Neuron (in vitro differentiated cells): ENCODE measurements at regions not wholly inside any gene's neighbourhood (a gene's known extent, or its start where the extent isn't known, plus 50 kb on each side); places are given as distances from the start of the nearest gene placed in this dataset.
"Not testable (repeated sequence)": the region's sequence is repeated elsewhere in the genome, so short reads cannot be mapped to it uniquely, and the experiment has no call there.

Experiments used
- H2AFZ ChIP-seq: one replicate; pipeline ENCODE4 v1.6.1; 2013; ENCODE audit warnings: low read depth, mild to moderate bottlenecking, inconsistent platforms, low read length, moderate library complexity
- H3K27me3 ChIP-seq: one replicate; pipeline ENCODE4 v1.6.1; 2013; ENCODE audit warnings: low read length; ENCODE audit not compliant: insufficient read depth
- H3K36me3 ChIP-seq: one replicate; pipeline ENCODE4 v1.6.1; 2013; ENCODE audit warnings: low read length; ENCODE audit not compliant: insufficient read depth
- H3K4me1 ChIP-seq: one replicate; pipeline ENCODE4 v1.6.1; 2013; ENCODE audit warnings: low read length; ENCODE audit not compliant: insufficient read depth
- H3K4me3 ChIP-seq: 2 replicates; pipeline ENCODE4 v1.5.1; 2013; ENCODE audit warnings: mild to moderate bottlenecking, low read length, moderate library complexity
- H3K9me3 ChIP-seq: one replicate; pipeline ENCODE4 v1.6.1; 2013; ENCODE audit warnings: low read length

DNA sequence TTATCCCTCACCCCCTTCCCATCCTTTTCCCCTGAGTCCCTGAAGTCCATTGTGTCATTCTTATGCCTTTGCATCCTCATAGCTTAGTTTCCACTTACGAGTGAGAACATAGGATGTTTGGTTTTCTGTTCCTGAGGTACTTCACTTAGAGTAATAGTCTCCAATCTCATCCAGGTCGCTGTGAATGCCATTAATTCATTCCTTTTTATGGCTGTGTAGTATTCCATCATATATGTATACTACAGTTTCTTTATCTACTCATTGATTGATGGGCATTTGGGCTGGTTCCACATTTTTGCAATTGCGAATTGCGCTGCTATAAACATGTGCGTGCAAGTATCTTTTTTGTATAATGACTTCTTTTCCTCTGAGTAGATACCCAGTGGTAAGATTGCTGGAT is 172.1 kb downstream of the URI1 start:
- H2AFZ ChIP-seq, H3K4me1 ChIP-seq, H3K36me3 ChIP-seq, H3K4me3 ChIP-seq, H3K27me3 ChIP-seq, H3K9me3 ChIP-seq: not testable (repeated sequence)

DNA sequence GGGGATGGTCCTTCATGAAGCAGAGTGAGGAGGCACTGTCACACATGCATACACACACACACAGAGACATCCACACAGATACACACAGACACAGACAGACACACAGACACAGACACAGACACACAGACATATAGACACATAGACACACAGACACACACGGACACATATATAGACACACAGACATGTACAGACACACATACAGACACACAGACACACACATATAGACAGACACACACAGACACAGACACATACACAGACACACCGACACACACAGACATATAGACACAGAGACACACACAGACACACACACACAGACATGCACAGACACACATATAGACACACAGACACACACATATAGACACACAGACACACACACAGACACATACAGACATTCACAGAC is 173.9 kb downstream of the URI1 start:
- Histone ChIP-seq H3K27me3 (peaks cover 3% of the 10 kb centered on the region), H3K4me1 (no peaks in the 10 kb centered on the region)

DNA sequence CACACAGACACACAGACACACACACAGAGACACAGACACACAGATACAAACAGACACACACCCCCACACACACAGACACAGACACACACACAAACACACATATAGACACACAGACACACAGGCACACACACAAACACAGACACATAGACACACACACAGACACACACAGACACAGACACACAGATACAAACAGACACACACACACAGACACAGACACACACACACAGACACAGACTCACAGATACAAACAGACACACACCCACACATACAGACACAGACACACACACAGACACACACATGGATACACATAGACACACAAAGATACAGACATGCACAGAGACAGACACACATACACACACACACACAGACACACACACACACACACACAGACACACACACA is 174.5 kb downstream of the URI1 start:
- H2AFZ ChIP-seq = no peak overlapping the region
- H3K9me3 ChIP-seq = no peaks in the 10 kb centered on the region
- H3K36me3 ChIP-seq = no peaks in the 10 kb centered on the region
- H3K4me3 ChIP-seq = no peak overlapping the region
- H3K4me1 ChIP-seq = no peaks in the 10 kb centered on the region
- H3K27me3 ChIP-seq = peaks cover 1% of the 10 kb centered on the region

More for the DNA sequence above, 173.9 kb downstream of the URI1 start:
- Histone ChIP-seq H3K36me3 (no peaks in the 10 kb centered on the region), H2AFZ (no peak overlapping the region), H3K9me3 (no peaks in the 10 kb centered on the region), H3K4me3 (no peak overlapping the region)

DNA sequence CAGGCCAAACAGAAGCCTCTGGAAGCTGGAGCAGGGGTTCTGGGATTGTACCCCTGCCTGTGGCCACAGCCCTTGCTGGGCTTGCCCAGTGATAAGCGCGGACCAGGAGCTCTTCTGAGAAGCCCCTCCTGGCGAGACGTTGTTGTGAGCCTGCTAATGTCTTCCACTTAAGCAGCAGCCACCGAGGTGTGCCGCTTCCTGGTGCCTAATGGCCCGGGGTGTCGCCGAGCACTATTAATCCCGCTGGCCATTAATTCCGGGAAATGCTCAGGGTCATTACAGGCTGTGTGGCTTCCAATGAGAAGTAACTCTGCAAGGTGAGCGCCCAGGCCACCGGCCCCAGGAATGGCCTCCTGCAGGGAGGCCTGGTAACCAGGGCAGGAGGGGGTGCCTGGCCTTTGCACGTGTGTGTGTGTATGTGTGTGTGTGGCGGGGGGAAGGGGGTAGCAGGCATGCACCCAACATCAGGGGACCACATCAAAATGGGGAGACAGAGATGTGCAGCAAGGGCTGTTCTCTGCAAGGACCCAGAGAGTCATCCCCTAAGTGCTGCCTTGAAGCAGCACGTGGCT is 175.0 kb downstream of the URI1 start:
- Histone ChIP-seq H3K9me3 (no peaks in the 10 kb centered on the region), H2AFZ (no peak overlapping the region), H3K27me3 (no peaks in the 10 kb centered on the region), H3K36me3 (no peaks in the 10 kb centered on the region), H3K4me3 (no peak overlapping the region), H3K4me1 (no peaks in the 10 kb centered on the region)

DNA sequence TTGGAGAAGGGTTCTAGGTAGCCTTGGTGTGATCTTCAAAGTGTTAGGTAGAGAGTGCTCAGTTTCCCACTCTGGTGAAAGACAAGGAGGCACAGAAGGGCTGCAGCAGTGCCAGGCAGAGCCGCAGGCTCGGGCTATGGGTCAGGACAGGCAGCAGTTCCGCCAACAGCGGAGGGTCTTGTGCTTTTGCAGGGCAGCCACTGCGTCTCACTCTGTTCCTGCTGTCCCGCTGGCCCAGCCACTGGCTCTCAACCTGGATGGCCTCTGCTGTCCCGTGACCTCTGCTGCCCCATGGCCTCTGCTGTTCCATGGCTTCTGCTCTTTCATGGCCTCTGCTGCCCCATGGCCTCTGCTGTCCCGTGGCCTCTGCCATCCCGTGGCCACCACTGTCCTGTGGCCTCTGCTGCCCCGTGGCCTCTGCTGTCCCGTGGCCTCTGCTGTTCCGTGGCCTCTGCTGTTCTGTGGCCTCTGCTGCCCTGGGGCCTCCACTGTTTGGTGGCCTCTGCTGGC is 175.7 kb downstream of the URI1 start:
- Histone ChIP-seq H3K4me1 (no peaks in the 10 kb centered on the region), H3K4me3 (no peak overlapping the region), H3K36me3 (no peaks in the 10 kb centered on the region), H3K9me3 (no peaks in the 10 kb centered on the region), H3K27me3 (no peaks in the 10 kb centered on the region), H2AFZ (no peak overlapping the region)

DNA sequence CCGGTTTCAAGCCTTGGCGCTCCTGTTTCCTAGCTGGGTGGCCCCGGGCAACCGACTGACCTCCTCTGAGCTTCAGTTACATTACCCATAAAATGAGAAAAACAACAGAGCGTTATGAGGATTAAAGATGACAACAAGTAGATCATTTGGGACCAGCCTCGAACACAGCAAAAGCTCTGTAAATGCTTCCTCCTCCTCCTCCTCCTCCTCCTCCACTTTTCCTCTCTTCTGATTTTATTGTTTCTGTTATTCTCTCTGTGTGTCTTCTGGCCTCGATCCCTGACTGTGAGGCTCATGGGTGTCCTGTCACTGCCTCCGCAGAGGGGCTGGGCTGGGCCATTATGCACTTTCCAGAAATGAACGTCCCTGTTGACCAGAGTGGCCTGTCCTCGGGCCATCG is 176.2 kb downstream of the URI1 start:
- Histone ChIP-seq H3K4me1 (no peaks in the 10 kb centered on the region), H3K9me3 (no peaks in the 10 kb centered on the region), H3K36me3 (no peaks in the 10 kb centered on the region), H3K27me3 (no peaks in the 10 kb centered on the region), H3K4me3 (no peak overlapping the region), H2AFZ (no peak overlapping the region)

DNA sequence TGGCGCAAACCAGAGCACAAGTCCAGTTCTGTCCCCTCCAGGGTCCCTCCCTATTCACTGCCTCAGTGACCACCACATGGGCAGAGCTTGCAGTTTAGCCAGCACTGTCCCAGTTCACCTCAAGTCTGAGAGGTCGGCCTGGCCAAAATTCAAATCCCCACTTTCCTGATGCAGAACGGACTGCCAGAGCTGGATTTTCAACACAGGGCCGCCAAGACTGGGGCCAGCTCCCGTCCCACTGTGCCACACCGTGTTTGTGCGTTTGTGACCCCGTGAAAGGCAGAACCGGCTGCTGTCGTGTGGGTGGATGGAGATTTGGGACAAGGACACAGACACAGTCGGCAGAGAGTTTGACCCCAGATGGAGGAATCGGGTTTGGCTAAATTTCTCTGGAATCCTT is 176.7 kb downstream of the URI1 start:
- Histone ChIP-seq H2AFZ (no peak overlapping the region), H3K36me3 (no peaks in the 10 kb centered on the region), H3K27me3 (no peaks in the 10 kb centered on the region), H3K4me1 (no peaks in the 10 kb centered on the region), H3K4me3 (no peak overlapping the region), H3K9me3 (no peaks in the 10 kb centered on the region)

DNA sequence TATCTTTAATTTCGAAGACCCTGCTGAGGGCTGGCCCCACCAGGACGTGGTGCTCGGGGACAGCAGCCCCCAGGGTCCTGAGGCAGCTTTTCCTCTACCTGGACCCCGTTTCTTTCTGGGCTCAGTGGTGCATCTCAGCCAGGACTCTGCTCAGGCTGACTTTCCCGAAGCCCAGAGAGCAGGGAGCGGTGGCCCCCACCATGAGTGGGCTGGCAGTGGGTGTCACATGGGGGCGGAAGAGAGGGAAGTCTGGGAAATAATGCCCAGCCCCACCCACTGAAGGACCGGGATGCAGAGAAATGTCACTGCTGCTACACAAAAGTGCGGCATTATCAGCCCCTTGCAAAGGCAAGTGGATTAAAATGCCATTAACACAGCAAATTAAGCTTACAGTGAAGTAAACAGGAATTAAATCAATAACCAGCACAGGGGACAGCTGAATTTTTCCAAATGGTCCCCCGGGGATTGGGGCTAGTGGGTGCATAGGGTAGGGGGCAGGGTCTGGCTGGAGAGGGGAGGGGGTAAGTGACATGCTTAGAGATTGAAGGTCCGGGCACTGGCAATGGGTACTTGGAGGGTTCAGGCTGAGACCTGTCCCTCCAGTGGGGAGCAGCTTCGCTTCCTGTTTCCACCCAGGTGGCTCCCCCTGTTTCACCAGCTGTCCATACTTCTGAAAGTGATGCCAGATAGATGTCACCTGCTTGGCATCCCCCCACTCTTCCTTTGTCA is 177.3 kb downstream of the URI1 start:
- H3K9me3 ChIP-seq = no peaks in the 10 kb centered on the region
- H3K27me3 ChIP-seq = no peaks in the 10 kb centered on the region
- no peaks in the 10 kb centered on the region for H3K4me1 ChIP-seq

DNA sequence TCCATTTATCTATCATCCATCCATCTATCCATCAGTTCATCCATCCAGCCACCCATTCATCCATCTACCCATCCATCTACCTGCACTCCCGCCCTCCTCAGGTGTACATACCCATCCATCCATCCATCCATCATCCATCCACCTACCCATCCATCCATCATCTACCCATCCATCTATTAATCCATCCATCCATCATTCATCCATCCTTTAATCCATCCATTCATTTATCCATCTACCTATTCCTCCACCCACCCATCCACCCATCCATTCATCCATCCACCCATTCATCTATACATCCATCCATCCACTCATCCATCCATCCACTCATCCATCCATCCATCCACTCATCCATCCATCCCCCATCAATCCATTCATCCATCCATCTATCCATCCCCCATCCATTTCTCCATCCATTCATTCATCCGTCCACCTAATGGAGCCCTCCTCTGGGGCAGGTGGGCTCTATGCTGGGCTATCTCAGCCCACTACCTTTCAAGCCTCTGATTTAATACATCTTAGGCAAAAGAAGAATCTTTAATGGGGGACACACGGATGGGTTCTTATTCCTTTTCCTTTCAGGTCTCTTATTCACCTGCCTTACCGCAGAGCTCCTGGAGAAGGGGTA is 178.9 kb downstream of the URI1 start:
- Histone ChIP-seq H3K36me3 (no peaks in the 10 kb centered on the region), H3K4me3 (no peak overlapping the region), H3K27me3 (no peaks in the 10 kb centered on the region), H3K9me3 (no peaks in the 10 kb centered on the region), H2AFZ (no peak overlapping the region), H3K4me1 (no peaks in the 10 kb centered on the region)

More for the DNA sequence above, 177.3 kb downstream of the URI1 start:
- H3K36me3 ChIP-seq = no peaks in the 10 kb centered on the region
- no peak overlapping the region for H2AFZ ChIP-seq
- no peak overlapping the region for H3K4me3 ChIP-seq

DNA sequence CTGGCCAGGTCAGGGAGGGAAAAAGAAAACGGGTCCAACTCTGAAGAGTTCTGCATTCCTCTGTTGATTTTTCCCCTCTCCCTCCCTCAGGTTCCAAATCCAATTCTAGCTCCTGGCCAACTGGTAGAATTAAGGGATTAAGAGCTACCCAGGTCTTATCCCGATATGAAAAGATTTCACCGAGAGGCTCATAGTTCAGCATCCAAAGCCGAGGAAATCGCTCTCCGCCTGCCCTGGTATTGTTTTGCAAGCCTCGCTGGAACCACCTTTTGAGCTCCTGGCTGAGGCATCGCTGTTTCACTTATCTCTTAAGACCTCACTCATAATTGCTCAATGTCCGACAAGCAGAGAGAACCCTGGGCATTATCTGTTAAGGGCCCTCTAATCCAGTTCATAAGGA is 180.4 kb downstream of the URI1 start:
- no peaks in the 10 kb centered on the region for H3K36me3 ChIP-seq
- no peaks in the 10 kb centered on the region for H3K27me3 ChIP-seq
- no peaks in the 10 kb centered on the region for H3K4me1 ChIP-seq
- no peak overlapping the region for H3K4me3 ChIP-seq
- H2AFZ ChIP-seq = no peak overlapping the region
- H3K9me3 ChIP-seq = no peaks in the 10 kb centered on the region

DNA sequence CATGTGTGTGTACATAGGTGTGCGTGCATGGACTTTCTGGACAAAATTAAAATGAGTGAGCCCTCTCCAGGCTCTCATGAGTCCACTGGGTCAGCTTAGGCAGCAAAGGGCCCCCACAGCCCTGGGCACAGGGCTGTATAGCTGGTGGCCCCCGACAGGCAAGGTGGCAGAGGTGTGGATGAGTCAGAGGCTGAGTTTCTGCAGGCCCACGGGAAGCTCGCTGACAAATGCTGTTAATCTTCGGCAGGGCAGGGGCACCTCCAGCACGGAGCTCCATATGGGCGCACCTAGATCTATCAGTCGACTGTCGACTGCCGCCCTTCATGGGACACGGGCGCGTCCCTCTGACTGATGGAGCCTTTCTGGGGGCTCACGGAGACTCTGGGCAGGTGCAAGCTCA is 181.1 kb downstream of the URI1 start:
- H3K4me1 ChIP-seq = no peaks in the 10 kb centered on the region
- no peaks in the 10 kb centered on the region for H3K9me3 ChIP-seq
- H3K36me3 ChIP-seq = no peaks in the 10 kb centered on the region
- no peak overlapping the region for H3K4me3 ChIP-seq
- H3K27me3 ChIP-seq = no peaks in the 10 kb centered on the region
- no peak overlapping the region for H2AFZ ChIP-seq

DNA sequence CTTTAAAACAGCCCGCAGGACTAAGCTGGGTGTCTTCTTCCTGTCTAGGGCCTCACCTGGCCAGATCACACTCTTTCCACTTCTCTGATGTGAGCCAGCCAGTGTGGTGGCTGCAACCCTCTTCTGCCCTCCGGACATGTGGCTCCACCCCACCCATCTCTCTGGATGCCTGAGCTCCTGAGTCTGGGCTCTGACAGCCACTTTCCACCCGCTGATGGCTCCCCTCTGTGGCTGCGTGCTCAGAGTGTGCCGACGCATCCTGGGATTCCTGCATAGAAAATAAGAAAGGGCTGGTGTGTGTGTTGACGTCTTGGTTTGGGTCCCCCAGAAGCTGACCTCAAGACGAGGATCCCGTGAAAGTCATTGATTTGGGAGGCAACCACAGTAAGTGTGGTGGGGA is 181.6 kb downstream of the URI1 start:
- Histone ChIP-seq H3K36me3 (no peaks in the 10 kb centered on the region), H3K9me3 (no peaks in the 10 kb centered on the region), H3K4me3 (no peak overlapping the region), H3K4me1 (no peaks in the 10 kb centered on the region), H2AFZ (no peak overlapping the region), H3K27me3 (no peaks in the 10 kb centered on the region)

DNA sequence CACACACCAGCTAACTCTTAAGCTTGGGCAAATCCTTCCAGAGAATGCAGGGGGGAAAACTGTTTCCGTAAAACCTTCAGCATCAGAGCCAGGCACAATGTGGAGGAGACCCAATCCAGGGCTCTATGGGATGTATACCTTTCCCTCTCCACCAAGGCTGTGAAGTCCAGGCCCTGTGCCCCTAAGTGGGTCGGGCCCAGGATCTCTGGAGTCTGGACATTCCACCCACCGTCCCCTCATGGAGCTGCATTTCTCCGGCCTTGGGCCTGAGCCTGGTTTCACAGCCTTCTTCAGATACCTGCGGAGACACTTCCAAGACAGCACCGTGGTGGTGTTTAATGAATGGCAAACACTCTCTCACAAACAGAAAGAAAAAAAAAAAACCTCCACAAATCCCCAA is 186.2 kb downstream of the URI1 start:
- Histone ChIP-seq H3K4me1 (peaks cover 12% of the 10 kb centered on the region), H3K9me3 (no peaks in the 10 kb centered on the region), H3K4me3 (no peak overlapping the region), H3K36me3 (no peaks in the 10 kb centered on the region), H2AFZ (no peak overlapping the region), H3K27me3 (no peaks in the 10 kb centered on the region)
